Gastroesophageal sphincter (tissue), 4 donors: ENCODE measurements at regions not wholly inside any gene's neighbourhood (a gene's known extent, or its start where the extent isn't known, plus 50 kb on each side); places are given as distances from the start of the nearest gene placed in this dataset.

ENCODE experiments used
- ATAC-seq: fragments of 150-250 bp; one replicate; pipeline ENCODE4 v1.9.1; 2016; ENCODE audit warnings: mild to moderate bottlenecking, moderate library complexity
- H3K27ac ChIP-seq, 4 donors: fragments of 200-600 bp; sonication (generic) in 3 of 4; 1 replicate in 3 of 4; 2 replicates in 1 of 4; pipeline ENCODE4 v1.5.1; 2016 to 2019
- H3K27me3 ChIP-seq: fragments of 200-600 bp; sonication (generic); one replicate; pipeline ENCODE4 v1.5.1; 2019
- H3K36me3 ChIP-seq, 2 donors: fragments of 200-600 bp; sonication (generic); one replicate each; pipeline ENCODE4 v1.5.1; 2019; ENCODE audit warnings: control low read depth in 1 of 2
- H3K4me1 ChIP-seq, 3 donors: fragments of 200-600 bp; sonication (generic); 1 replicate in 2 of 3; 2 replicates in 1 of 3; pipeline ENCODE4 v1.5.1; 2016 to 2019; ENCODE audit warnings: control low read depth in 2 of 3
- H3K4me3 ChIP-seq, 2 donors: fragments of 200-600 bp; sonication (generic); one replicate each; pipeline ENCODE4 v1.5.1; 2019; ENCODE audit warnings: mild to moderate bottlenecking in 1 of 2, moderate library complexity in 1 of 2
- H3K9me3 ChIP-seq, 3 donors: fragments of 200-600 bp; sonication (generic); one replicate each; pipeline ENCODE4 v1.5.1; 2017 to 2019; ENCODE audit warnings: control low read depth in 2 of 3
- CTCF ChIP-seq, 4 experiments: fragments of 200-600 bp in 2 of 4; fragments of 450-650 bp in 2 of 4; sonication (generic) in 1 of 4; IDR thresholded peaks; one replicate each; pipeline ENCODE4 v1.5.1; 2017 to 2019; ENCODE audit warnings: antibody characterized with exemption in 4 of 4, mild to moderate bottlenecking in 2 of 4, moderate library complexity in 2 of 4
- EP300 ChIP-seq: sonication (generic); formaldehyde crosslinking; IDR thresholded peaks from one replicate; pipeline ENCODE4 v1.6.1; 2017; ENCODE audit warnings: antibody characterized with exemption, mild to moderate bottlenecking
- POLR2A ChIP-seq, 2 donors: fragments of 450-650 bp; IDR thresholded peaks; one replicate each; pipeline ENCODE4 v1.6.1; 2017; ENCODE audit warnings: antibody characterized with exemption in 2 of 2, mild to moderate bottlenecking in 2 of 2, moderate library complexity in 1 of 2
- POLR2AphosphoS5 ChIP-seq: sonication (generic); formaldehyde crosslinking; IDR thresholded peaks from one replicate; pipeline ENCODE4 v1.6.1; 2017; ENCODE audit warnings: antibody characterized with exemption
- WGBS, 2 donors: methylation state at CpG; one replicate each; pipeline ENCODE4 v1.1.5; 2018; ENCODE audit warnings: low coverage in 1 of 2; 5-methylcytosine and 5-hydroxymethylcytosine counted together

- H3K4me3 ChIP-seq = no peak overlapping the region
- no peaks in the 10 kb centered on the region for H3K36me3 ChIP-seq
- no peak overlapping the region for H3K27ac ChIP-seq
- H3K4me1 ChIP-seq = no peaks in the 10 kb centered on the region
- no peaks in the 10 kb centered on the region for H3K9me3 ChIP-seq
- H3K27me3 ChIP-seq = no peaks in the 10 kb centered on the region
- WGBS, 2 donors = 88% methylated on average over 1 of the region's 1 CpG; no CpG with 5 or more reads in 1 of the 2 donors
- no peak for ATAC-seq
- no peak for TF ChIP-seq CTCF (IDR thresholded peaks at IDR 0.05)
- no peak for TF ChIP-seq EP300
- no peak for TF ChIP-seq POLR2A (IDR thresholded peaks at IDR 0.05)
- TF ChIP-seq POLR2AphosphoS5 = no peak
These were observed 497.9 kb upstream of the FANCL start for GRCh38 chr2:58739033-58739432.

- Histone ChIP-seq H3K4me3 (no peak overlapping the region), H3K4me1 (no peaks in the 10 kb centered on the region), H3K36me3 (no peaks in the 10 kb centered on the region), H3K27me3 (peaks cover 6% of the 10 kb centered on the region), H3K27ac (no peak overlapping the region), H3K9me3 (no peaks in the 10 kb centered on the region)
- ATAC-seq = no peak
- 50 to 60% methylated on average over 1 of the region's 1 CpG for WGBS, 2 donors
- no peak for TF ChIP-seq EP300
- no peak for TF ChIP-seq POLR2A (IDR thresholded peaks at IDR 0.05)
- TF ChIP-seq CTCF (IDR thresholded peaks at IDR 0.05) = no peak
- no peak for TF ChIP-seq POLR2AphosphoS5
These were observed 493.2 kb upstream of the FANCL start for GRCh38 chr2:58734365-58734764.

GRCh38 chr2:58732999-58733398, 491.9 kb upstream of the FANCL start:
- Histone ChIP-seq H3K4me1 (no peaks in the 10 kb centered on the region), H3K4me3 (no peak overlapping the region), H3K9me3 (no peaks in the 10 kb centered on the region), H3K27ac (no peak overlapping the region), H3K27me3 (peaks cover 6% of the 10 kb centered on the region), H3K36me3 (no peaks in the 10 kb centered on the region)
- no peak for ATAC-seq
- TF ChIP-seq EP300 (no peak), POLR2A (IDR thresholded peaks at IDR 0.05) (no peak), POLR2AphosphoS5 (no peak), CTCF (IDR thresholded peaks at IDR 0.05) (no peak)
- WGBS, 2 donors = 79 to 100% methylated on average over 1 of the region's 1 CpG

- peaks cover 6% of the 10 kb centered on the region for H3K27me3 ChIP-seq
- ATAC-seq = no peak
- no peaks in the 10 kb centered on the region for H3K36me3 ChIP-seq
These were observed 490.4 kb upstream of the FANCL start for GRCh38 chr2:58731488-58731869.

More at GRCh38 chr2:58731488-58731869, 490.4 kb upstream of the FANCL start:
- TF ChIP-seq CTCF (IDR thresholded peaks at IDR 0.05) (no peak), EP300 (no peak), POLR2A (IDR thresholded peaks at IDR 0.05) (no peak), POLR2AphosphoS5 (no peak)
- Histone ChIP-seq H3K27ac (no peak overlapping the region), H3K4me3 (no peak overlapping the region), H3K4me1 (no peaks in the 10 kb centered on the region), H3K9me3 (no peaks in the 10 kb centered on the region)
- 20 to 76% methylated on average over 1 to 2 of the region's 2 CpGs for WGBS, 2 donors
